ENCODE measurements at regions not wholly inside any gene's neighbourhood (a gene's known extent, or its start where the extent isn't known, plus 50 kb on each side); places are given as distances from the start of the nearest gene placed in this dataset.

GRCh38 chr11:32508780-32509179, 73.4 kb upstream of the WT1 start:
- TF ChIP-seq POLR2A (IDR thresholded peaks at IDR 0.05) = no peak
- TF ChIP-seq, protein P1, sequence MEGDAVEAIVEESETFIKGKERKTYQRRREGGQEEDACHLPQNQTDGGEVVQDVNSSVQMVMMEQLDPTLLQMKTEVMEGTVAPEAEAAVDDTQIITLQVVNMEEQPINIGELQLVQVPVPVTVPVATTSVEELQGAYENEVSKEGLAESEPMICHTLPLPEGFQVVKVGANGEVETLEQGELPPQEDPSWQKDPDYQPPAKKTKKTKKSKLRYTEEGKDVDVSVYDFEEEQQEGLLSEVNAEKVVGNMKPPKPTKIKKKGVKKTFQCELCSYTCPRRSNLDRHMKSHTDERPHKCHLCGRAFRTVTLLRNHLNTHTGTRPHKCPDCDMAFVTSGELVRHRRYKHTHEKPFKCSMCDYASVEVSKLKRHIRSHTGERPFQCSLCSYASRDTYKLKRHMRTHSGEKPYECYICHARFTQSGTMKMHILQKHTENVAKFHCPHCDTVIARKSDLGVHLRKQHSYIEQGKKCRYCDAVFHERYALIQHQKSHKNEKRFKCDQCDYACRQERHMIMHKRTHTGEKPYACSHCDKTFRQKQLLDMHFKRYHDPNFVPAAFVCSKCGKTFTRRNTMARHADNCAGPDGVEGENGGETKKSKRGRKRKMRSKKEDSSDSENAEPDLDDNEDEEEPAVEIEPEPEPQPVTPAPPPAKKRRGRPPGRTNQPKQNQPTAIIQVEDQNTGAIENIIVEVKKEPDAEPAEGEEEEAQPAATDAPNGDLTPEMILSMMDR (IDR thresholded peaks at IDR 0.05) = no peak

Data from testis (tissue), 2 donors.